Inflammatory macrophage treated with lipopolysaccharide for 4 hours (primary cell): ENCODE measurements at regions not wholly inside any gene's neighbourhood (a gene's known extent, or its start where the extent isn't known, plus 50 kb on each side); places are given as distances from the start of the nearest gene placed in this dataset.

ENCODE experiments used
- DNase-seq: peaks from one replicate; pipeline ENCODE4 v3.0.0-alpha.2; 2020

- DNase-seq: no peak
Measured at GRCh38 chr3:94179059-94179458, 116.2 kb downstream of the NSUN3 start.

GRCh38 chr3:94183551-94183950 is 120.7 kb downstream of the NSUN3 start:
- no peak for DNase-seq

DNA sequence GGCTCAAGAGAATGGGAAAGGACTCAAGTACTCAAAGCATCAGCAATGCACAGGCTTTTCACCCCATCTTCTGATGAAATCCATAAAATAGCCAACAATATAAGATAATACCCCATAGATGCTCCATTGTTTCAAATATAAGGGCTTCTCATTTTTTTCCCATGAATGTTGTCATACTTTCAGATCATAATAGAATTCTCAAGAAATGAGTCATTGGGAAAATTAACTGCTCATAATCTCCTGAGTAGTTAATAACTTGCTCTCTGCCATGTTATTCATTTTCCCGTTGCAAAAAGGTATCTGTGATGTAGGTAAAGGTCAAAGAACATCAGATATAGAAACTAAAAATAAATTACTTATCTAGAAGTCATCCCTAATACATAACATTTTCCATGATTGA is 121.9 kb downstream of the NSUN3 start:
- no peak for DNase-seq

DNA sequence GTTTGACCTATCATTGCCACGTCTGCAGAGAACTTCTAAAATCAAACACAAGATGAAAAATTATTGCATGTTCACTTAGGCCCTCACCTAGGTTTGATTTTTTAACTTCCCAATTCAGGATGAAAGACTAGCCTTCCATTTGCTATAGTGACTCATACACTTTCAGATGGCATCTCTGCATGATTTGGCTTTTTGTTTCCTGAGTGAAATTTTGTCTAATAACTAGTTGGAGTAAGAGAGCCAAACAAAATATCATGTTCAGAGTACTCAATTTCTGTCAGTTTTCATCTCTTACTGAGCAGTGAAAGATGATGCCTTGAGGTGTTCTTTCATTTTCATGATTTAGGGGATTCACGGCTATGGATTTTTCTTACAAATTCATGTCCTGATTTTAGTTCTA is 122.9 kb downstream of the NSUN3 start:
- DNase-seq: no peak

GRCh38 chr3:94187697-94188096 is 124.8 kb downstream of the NSUN3 start:
- no peak for DNase-seq

DNA sequence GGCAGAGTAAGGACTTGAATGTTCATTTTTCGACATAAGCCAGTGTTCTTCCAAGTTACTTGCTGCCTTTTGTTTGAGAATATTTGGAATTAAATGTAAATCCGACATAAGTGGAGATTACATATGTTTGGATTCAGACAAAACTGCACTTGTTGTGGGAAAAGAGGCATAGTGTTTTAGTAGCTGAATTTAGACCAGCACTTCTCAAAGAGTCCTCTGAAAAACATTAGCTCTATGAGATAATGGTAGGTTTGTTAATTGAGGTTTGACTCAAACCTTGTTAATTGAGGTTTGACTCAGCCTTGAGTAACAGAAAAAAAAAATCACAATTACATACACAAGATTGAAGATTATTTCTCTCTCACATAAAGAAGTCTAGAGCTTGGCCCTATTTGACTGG is 132.5 kb downstream of the NSUN3 start:
- no peak for DNase-seq

GRCh38 chr3:94206291-94206690 is 143.4 kb downstream of the NSUN3 start:
- no peak for DNase-seq

- no peak for DNase-seq
Measured at GRCh38 chr3:94210256-94210655, 147.4 kb downstream of the NSUN3 start.

DNA sequence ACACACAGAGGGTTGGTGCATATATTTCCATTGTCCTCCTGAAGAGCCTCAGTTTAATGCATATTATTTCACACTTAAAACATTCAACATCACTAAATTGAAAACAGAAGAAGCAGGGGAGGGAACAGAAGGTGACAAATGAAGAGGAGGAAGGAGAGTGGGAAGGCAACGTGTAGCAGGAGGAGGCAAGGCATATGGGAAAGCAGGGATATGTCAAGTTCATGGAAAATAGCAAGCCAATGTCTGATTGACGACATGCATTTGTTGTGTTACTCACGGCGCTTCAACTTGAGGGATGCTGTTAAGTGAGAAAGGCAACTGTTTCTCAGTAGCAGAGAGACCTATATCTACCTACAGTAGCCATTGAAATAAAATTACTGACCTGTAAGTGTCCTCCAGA is 154.5 kb downstream of the NSUN3 start:
- no peak for DNase-seq

GRCh38 chr3:94220426-94220825 is 157.6 kb downstream of the NSUN3 start:
- DNase-seq: no peak

- no peak for DNase-seq
Measured at GRCh38 chr3:94221829-94222228, 159.0 kb downstream of the NSUN3 start.

DNA sequence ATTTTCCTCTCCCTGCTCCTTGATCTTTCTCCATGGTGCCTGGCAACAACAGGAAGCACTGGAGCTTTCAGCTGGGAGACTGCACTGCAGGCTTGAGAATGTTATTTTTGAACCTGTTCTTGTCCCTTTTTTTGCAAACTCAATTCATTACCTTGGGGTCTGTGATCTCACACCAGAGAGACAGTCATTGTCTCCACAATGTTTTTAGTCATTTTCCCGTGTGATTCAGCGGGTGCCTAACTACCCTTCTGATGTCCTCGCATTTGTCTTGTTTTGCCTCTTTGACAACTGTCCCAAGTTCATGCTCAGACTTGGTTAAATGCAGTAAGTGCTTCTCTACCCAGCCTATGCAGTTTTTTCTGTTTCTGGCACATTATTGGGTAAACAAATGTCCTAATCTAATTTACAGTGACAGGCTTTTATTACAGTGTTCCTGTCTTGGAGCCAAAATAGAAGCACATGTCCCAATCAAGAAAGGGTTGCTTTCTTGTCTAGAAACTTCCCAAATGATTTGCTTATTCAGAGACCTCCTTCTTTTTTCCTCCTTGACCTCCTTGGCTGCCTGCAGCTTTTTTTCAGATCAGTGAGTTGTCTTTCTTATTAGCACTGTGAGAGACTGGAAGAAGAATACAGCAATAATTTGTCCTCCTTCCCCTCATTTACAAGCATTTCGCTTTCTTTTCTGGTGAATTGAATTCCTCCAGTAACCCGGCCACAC is 162.4 kb downstream of the NSUN3 start:
- DNase-seq: no peak

GRCh38 chr3:94226078-94226477 is 163.2 kb downstream of the NSUN3 start:
- no peak for DNase-seq

GRCh38 chr3:94232921-94233320 is 170.1 kb downstream of the NSUN3 start:
- no peak for DNase-seq

DNA sequence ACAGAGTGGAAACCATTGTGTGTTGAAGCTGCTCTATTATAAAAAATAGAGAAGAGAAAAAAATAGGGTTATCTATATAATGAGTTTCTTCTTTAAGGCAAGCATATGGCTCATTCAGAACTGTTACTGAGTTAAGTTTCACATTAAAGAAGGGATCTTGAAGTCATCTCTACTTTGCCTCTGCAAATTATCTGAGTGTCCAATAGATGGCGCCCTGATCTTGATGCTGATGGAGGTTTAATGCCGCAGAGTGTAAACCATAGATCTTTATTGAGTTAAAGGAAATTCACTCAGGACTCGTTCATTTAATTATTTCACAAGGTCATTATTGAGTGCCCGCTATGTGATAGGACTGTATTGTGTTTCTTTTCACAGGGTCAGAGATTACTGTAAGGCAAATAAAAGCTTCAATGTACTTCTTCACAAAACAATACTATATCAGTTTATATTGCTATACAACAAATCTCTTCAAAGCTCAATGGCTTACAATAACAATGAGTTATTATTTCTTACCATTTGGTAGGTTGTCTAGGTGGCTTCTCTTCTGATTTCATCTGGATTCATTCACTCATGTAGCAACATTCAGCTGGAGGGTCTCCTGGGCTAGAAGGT is 171.4 kb downstream of the NSUN3 start:
- peak; percentile 33 for DNase-seq

GRCh38 chr3:94241986-94242385 is 179.1 kb downstream of the NSUN3 start:
- DNase-seq: no peak

DNA sequence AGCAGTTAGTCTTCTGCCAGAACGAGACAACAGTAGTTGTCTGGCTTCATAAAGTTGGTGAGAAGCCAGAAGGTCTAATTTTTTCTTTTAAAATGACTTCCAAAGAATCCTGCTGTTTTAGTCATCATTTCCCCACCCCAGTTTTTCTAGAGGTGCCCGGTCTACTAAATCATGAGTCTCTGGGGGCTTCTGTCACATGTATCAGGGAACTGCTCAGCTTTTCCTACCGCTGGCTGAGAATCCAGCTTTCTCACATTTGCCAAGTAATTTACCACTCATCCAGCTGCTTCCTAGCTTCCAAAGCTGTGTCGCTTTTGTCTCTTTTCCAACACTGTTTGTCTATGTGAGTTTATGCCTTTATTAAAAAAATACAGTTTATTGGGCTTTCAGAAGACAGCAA is 183.3 kb downstream of the NSUN3 start:
- DNase-seq: no peak

DNA sequence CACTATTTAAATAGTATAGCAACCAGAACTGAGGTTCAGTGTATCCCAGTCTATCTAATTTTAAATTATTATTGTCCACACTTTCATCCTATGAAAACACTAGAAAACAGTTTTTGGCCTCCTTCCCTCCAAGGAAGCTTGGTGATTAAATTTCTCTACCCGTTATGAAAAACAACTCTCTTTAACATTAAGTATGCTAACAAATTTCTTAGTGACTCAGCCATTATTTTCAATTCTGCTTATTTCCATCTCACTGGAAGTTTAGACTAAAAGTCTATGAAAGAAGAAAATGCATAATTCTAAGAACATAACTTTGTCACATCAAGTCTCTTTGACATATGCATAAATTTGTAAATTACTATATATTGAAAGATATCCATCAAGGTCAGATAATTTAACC is 185.2 kb downstream of the NSUN3 start:
- DNase-seq: no peak

- peak; percentile 45 for DNase-seq
Measured at GRCh38 chr3:94249491-94250079, 186.7 kb downstream of the NSUN3 start.

- DNase-seq: no peak
Measured at GRCh38 chr3:94251566-94251965, 188.7 kb downstream of the NSUN3 start.

DNA sequence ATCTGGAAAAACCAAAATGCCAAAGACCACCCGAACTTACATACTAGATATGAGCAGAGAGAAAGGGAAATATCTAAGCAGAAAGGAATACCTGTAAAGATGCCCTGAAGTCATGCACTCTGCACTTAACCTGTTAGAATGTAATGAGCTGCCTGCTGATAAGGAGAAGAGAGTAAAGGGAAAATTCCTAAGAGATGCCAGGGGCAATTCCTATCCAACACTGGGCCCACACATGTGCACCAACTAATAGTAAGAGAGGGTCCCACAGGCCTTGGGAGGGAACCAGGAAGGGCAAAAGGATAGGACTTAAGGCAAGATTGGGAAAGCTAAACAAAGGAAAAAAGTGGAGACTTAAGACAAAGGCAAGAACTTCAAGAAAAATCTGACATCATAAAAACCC is 189.5 kb downstream of the NSUN3 start:
- no peak for DNase-seq

DNA sequence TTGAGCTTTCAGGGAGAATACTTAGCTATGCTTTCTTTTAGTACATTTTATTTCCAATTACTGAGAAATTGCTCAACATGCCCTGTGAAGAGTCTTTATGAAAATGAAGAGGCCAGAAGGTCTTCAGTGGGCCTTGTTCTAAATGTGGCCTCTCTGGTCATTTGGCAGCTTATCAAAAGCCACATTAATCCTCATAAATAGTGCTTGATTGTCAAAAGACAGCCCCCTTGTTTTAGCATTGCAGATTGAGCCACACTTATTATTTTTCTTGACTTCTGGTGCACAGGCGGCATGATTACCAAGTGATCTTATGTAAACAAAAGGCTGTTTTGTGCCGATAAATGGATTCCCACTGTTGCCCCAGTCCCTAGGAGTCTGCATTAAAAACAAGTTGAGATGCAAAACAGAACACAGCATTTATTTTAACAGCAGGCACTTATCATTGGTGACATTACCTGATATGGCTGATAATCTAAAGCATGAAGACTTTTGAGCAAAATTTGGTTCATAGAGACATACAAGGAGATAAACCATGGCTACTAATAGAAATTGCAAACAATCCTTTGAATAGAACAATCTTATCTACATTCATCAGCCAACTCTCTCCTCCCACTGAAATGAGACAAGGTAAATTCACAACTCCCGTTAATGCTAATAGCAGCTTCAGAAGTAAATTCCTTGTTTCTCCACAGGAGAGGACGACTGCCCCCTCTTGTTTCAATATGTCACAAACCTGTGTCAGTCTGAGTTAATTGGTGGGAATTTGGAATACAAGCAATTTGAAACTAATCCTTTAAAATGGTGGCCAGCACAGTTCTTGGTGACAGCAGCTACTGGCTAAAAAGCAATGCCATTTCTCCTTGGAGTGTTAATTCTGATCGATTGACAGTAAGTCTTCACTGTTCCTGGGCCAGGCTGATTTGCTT is 194.3 kb downstream of the NSUN3 start:
- no peak for DNase-seq

- DNase-seq: no peak
Measured at GRCh38 chr3:94258851-94259250, 196.0 kb downstream of the NSUN3 start.
